NCI-H2107 treated with DMSO at 0.1 percent for 48 hours (cell line): ENCODE measurements at regions not wholly inside any gene's neighbourhood (a gene's known extent, or its start where the extent isn't known, plus 50 kb on each side); places are given as distances from the start of the nearest gene placed in this dataset.

Experiments
- DNase-seq: peaks from one replicate; lab custom pipeline; 2025; ENCODE audit not compliant: unreplicated experiment; lab: John Stamatoyannopoulos, UW

DNA sequence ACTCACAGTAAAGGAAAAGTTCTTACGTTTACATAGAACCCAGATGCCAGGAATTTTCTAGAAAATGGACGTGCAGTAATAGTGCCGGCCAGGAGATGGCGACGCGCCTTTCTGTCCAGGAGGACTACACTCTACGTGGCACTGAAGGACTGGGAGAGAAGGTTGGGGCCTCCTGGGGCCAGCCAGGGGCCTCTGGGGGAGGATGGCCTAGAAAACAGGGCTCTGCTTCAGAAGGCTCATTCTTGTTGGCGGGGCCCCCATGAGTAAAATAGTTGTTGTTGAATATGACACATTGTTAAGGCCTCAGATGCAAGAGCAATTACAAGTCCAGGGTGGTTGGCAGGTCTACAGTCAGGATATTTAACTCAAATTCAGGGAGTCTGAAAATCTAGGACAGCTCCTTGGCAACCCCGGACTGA lies 120.1 kb upstream of the MAX start:
- DNase-seq: peak; percentile 38

- no peak for DNase-seq
Measured at GRCh38 chr14:65223636-65224035, 121.3 kb upstream of the MAX start.

DNA sequence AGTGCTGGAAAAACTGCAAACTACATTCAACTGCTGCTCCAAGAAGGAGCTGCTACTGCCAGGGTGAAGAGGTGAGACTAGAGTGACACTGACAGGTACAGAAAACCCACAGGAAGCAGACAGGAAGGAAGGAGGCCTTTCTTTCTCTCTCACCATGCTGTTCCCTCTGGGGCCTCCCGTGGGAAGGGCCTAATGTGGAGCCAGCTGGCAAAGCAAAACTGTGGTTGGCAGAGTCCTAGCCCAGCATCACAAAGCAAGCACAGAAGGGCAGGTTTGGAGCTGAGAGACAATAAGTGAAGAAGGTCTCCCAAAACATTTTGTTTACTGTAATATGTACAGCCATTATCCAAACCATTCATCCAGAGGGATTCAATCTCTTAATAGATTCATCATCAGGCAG lies 122.5 kb upstream of the MAX start:
- DNase-seq: peak; percentile 48

GRCh38 chr14:65225299-65226159 lies 123.2 kb upstream of the MAX start:
- DNase-seq: no peak

- no peak for DNase-seq
Measured at GRCh38 chr14:65226824-65227604, 124.7 kb upstream of the MAX start.

DNA sequence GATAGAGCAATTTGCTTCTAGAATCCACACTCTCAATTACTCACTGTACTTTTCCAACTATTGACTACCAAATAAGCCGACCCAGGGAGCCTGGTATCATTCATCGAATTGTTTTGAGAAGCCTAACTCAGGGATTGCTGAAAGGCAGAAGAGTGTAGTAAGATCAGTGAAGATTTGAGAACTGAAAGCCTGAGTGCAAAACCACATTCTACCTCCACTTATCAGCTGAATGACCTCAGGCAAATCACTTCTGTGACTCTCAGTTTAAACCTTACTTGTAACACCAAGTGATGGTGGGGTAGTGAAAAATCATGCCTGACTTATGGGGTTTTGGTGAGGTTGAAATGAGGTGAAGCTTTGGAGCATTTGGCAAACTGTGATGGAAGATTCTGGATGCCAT lies 126.1 kb upstream of the MAX start:
- DNase-seq: no peak

GRCh38 chr14:65228956-65229747 lies 126.8 kb upstream of the MAX start:
- DNase-seq: peak; percentile 56

GRCh38 chr14:65229748-65230728 lies 127.7 kb upstream of the MAX start:
- DNase-seq: peak; percentile 96

DNA sequence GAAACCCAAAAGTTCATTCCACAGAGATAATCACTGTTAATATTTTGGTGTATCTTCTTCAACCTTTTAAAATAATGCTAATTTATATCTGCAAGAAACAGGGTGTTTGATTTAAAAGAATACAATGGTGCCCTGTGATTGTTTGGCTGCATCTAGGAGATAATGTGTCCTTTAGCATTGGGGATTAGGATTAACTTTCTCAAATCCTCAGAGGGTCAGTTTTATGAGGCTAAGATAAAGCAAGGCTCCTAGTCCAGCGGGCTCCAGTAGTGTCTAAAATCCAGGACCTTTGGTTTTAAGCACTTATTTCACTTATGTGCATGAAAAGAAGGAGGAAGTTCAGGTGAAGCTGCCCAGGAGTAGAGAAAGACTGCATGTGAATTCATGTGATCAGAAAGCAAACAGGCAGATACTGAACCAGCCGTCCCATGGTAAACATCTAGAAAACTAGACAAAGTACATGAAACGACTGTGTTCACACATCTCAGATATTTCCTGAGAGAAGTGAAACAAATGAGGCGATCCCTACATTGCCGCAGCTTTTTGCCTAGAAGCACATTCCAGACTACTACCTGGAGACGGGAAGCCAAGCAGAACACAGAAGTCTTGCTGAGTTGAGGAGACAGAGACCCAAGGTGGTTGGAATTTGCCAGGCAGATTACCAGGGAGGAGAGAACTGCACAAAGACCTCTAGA lies 129.1 kb upstream of the MAX start:
- no peak for DNase-seq

- DNase-seq: no peak
Measured at GRCh38 chr14:65234752-65235361, 132.5 kb upstream of the MAX start.

- no peak for DNase-seq
Measured at GRCh38 chr14:65237023-65237814, 134.9 kb upstream of the MAX start.

DNA sequence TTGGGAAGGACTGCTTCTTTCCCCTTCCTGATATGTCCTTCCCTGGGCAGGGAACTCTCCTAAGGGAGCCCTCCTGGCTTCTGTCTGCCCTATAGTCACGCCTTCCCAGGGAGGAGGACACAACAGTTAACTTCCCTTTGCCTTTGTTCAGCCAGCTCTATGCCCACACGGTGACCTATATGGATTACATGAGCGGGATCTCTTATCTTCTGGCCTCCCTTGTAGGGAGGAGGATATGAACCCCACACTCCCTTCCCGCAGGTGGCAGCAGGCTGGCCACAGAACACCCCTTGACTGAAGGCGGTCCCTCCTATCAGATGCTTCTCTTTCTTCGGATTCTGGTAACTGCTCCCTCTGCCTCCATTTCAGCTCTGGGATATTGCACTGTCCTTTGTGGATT lies 135.6 kb upstream of the MAX start:
- DNase-seq: no peak

DNA sequence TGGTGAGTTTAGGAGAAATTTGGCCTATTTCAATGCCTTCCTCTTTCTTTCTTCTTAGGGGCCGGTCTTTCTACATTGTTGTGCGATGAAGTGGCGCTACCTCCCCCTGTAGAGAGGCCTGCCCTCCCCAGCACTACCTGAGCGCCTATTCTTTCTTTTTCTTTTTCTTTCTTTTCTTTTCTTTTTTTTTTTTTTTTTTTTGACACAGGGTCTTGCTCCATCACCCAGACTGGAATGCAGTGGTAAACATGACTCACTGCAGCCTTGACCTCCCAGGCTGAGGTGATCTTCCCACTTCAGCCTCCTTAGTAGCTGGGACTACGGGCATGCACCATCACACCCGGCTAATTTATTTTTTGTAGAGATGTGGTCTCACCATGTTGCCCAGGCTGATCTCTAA lies 136.1 kb upstream of the MAX start:
- no peak for DNase-seq

DNA sequence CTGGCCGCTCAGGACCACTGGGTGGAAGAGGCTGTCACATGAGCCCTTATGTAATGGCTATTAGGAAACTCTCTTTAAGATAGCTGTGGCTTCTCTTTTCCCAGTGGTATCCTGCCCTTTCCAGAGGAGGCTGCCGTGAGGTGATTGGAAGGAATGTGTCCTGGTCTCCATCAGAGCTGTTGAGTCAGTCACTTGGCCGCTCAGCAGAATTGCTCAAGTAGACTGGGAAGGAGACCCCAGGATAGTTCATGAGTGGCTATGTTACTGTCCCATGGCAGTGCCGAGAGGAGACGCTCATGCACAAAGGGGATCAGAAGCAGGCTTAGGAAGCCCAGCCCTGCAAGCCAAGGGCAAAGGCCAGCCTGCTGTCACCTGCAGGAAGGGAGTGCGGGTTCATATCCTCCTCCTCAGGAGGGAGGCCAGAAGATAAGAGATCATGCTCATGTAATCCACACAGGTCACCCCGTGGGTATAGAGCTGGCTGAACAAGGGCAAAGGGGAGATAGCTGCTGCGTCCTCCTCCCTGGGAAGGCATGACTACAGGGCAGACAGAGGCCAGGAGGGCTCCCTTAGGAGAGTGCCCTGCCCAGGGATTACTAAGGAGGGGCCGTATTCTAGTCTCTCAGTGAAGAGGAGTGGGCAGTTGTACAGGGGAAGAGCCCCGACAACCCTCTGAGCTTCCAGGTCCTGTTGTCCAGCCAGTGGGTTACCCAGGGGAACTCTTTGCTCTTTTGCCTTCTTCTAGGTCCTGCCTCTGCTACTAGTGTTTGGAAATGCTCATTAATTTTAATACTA lies 137.0 kb upstream of the MAX start:
- DNase-seq: no peak

DNA sequence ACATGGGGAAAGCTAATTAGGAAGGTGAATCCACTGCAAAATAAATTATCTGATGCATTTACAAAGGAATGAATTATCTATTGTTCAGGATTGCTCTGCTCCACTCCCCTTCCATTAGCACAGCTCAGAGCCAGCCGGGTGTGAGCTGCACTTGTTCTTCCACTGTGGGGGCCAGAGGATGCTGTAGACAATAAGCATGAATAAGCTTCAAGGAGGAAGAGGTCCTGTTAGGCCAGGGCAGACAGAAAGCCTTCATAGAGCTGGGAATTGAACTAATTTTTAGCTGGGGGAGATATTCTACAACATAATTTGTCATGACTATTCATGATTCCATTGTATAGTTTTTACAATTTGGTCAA lies 137.6 kb upstream of the MAX start:
- no peak for DNase-seq

DNA sequence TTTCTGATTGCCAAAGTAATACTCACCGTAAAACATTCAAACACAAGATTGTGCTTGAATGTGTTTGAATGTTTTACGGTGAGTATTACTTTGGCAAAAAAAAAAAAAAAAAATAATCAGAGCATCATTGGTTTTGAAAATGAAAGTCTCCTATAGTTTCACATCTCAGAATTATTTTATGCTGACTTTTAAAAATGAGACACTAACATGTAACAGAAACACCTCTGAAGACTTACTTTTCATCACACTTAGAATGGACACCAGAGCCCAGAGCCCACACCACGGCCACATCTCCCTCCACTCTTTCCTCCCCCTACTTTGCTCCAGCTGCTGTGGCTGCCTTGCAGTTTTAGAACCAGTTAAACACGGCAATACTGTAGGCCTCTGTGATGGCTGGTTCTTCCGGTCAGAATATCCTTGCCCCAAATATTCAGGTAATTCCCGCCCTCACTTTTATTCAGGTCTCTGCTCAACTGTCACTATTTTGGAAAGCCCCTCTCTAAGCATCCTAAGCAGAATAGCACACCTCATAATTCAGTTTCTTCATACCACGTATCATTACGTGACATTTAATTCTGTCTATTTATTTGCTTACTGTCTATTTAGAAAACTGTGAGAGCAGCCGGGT lies 138.9 kb upstream of the MAX start:
- no peak for DNase-seq

DNA sequence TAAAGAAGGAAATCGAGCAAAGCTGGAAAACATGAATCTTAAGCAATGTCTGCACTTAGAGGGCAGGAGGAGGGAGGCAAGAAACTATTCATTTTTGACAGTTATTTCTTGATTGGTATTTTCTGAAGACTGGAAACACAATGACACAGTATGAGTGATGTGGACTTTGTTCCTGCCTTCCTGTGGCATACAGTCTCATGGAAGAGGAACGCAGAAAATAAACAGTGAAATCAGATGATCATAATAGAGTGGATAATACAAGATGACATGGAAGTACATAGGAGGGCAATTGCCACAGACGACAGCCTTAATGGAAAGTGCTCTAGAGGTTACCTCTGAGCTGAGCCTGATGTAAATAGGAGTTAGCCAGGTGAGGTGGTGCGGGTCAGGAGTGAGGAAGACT lies 140.4 kb upstream of the MAX start:
- DNase-seq: no peak
